ENCODE measurements at regions not wholly inside any gene's neighbourhood (a gene's known extent, or its start where the extent isn't known, plus 50 kb on each side); places are given as distances from the start of the nearest gene placed in this dataset.

GRCh38 chr4:151991884-151992167, 231.0 kb upstream of the GATB start:
- DNase-seq (ENCODE audit: insufficient read length, low spot score): no peak
- no peak for FAIRE-seq
- no peak for TF ChIP-seq POLR2AphosphoS5 (IDR thresholded peaks at IDR 0.05; ENCODE audit: low read depth, low read length)
- TF ChIP-seq POU2F2 (IDR thresholded peaks at IDR 0.05; ENCODE audit: low read depth, low read length): no peak
- TF ChIP-seq PAX5 (IDR thresholded peaks at IDR 0.05; ENCODE audit: insufficient read depth, low read length, severe bottlenecking): no peak
- TF ChIP-seq SPI1 (IDR thresholded peaks at IDR 0.05; ENCODE audit: low read depth, low read length): no peak
- TF ChIP-seq TAF1 (IDR thresholded peaks at IDR 0.05; ENCODE audit: low read depth, low read length): no peak
- no peak for TF ChIP-seq POLR2A (IDR thresholded peaks at IDR 0.05; ENCODE audit: low read depth, low read length)

GRCh38 chr4:151991001-151991883, 230.4 kb upstream of the GATB start:
- DNase-seq (ENCODE audit: insufficient read length, low spot score): no peak
- TF ChIP-seq SPI1 (IDR thresholded peaks at IDR 0.05; ENCODE audit: low read depth, low read length) (no peak), PAX5 (IDR thresholded peaks at IDR 0.05; ENCODE audit: insufficient read depth, low read length, severe bottlenecking) (no peak), POLR2A (IDR thresholded peaks at IDR 0.05; ENCODE audit: low read depth, low read length) (no peak), POLR2AphosphoS5 (IDR thresholded peaks at IDR 0.05; ENCODE audit: low read depth, low read length) (no peak), TAF1 (IDR thresholded peaks at IDR 0.05; ENCODE audit: low read depth, low read length) (no peak), POU2F2 (IDR thresholded peaks at IDR 0.05; ENCODE audit: low read depth, low read length) (no peak)
- no peak for FAIRE-seq

GRCh38 chr4:151990201-151990600, 229.4 kb upstream of the GATB start:
- DNase-seq (ENCODE audit: insufficient read length, low spot score) (no peak), FAIRE-seq (no peak)
- TF ChIP-seq PAX5 (IDR thresholded peaks at IDR 0.05; ENCODE audit: insufficient read depth, low read length, severe bottlenecking): no peak
- no peak for TF ChIP-seq TAF1 (IDR thresholded peaks at IDR 0.05; ENCODE audit: low read depth, low read length)
- no peak for TF ChIP-seq POLR2A (IDR thresholded peaks at IDR 0.05; ENCODE audit: low read depth, low read length)
- TF ChIP-seq POU2F2 (IDR thresholded peaks at IDR 0.05; ENCODE audit: low read depth, low read length): no peak
- no peak for TF ChIP-seq SPI1 (IDR thresholded peaks at IDR 0.05; ENCODE audit: low read depth, low read length)
- no peak for TF ChIP-seq POLR2AphosphoS5 (IDR thresholded peaks at IDR 0.05; ENCODE audit: low read depth, low read length)

- no peak for FAIRE-seq
- TF ChIP-seq POLR2AphosphoS5 (IDR thresholded peaks at IDR 0.05; ENCODE audit: low read depth, low read length): no peak
- no peak for TF ChIP-seq POLR2A (IDR thresholded peaks at IDR 0.05; ENCODE audit: low read depth, low read length)
- no peak for TF ChIP-seq PAX5 (IDR thresholded peaks at IDR 0.05; ENCODE audit: insufficient read depth, low read length, severe bottlenecking)
- DNase-seq (ENCODE audit: insufficient read length, low spot score): no peak
Observed at GRCh38 chr4:151988591-151988990, 227.8 kb upstream of the GATB start.

GRCh38 chr4:151987606-151988005, 226.8 kb upstream of the GATB start:
- no peak for FAIRE-seq
- no peak for DNase-seq (ENCODE audit: insufficient read length, low spot score)
- TF ChIP-seq POU2F2 (IDR thresholded peaks at IDR 0.05; ENCODE audit: low read depth, low read length): no peak

GRCh38 chr4:151983854-151984253, 223.0 kb upstream of the GATB start:
- no peak for DNase-seq (ENCODE audit: insufficient read length, low spot score)
- FAIRE-seq: no peak

GRCh38 chr4:151979819-151980218, 219.0 kb upstream of the GATB start:
- TF ChIP-seq PAX5 (IDR thresholded peaks at IDR 0.05; ENCODE audit: insufficient read depth, low read length, severe bottlenecking) (no peak), SPI1 (IDR thresholded peaks at IDR 0.05; ENCODE audit: low read depth, low read length) (no peak), POU2F2 (IDR thresholded peaks at IDR 0.05; ENCODE audit: low read depth, low read length) (no peak), POLR2A (IDR thresholded peaks at IDR 0.05; ENCODE audit: low read depth, low read length) (no peak), POLR2AphosphoS5 (IDR thresholded peaks at IDR 0.05; ENCODE audit: low read depth, low read length) (no peak), TAF1 (IDR thresholded peaks at IDR 0.05; ENCODE audit: low read depth, low read length) (no peak)
- DNase-seq (ENCODE audit: insufficient read length, low spot score): no peak
- no peak for FAIRE-seq

More at GRCh38 chr4:151983854-151984253, 223.0 kb upstream of the GATB start:
- TF ChIP-seq SPI1 (IDR thresholded peaks at IDR 0.05; ENCODE audit: low read depth, low read length) (no peak), POU2F2 (IDR thresholded peaks at IDR 0.05; ENCODE audit: low read depth, low read length) (no peak), POLR2A (IDR thresholded peaks at IDR 0.05; ENCODE audit: low read depth, low read length) (no peak)

GRCh38 chr4:151968643-151969042, 207.8 kb upstream of the GATB start:
- DNase-seq (ENCODE audit: insufficient read length, low spot score) (no peak), FAIRE-seq (no peak)
- no peak for TF ChIP-seq POLR2A (IDR thresholded peaks at IDR 0.05; ENCODE audit: low read depth, low read length)
- TF ChIP-seq PAX5 (IDR thresholded peaks at IDR 0.05; ENCODE audit: insufficient read depth, low read length, severe bottlenecking): no peak
- no peak for TF ChIP-seq POU2F2 (IDR thresholded peaks at IDR 0.05; ENCODE audit: low read depth, low read length)

GRCh38 chr4:151967074-151967473, 206.3 kb upstream of the GATB start:
- no peak for FAIRE-seq
- DNase-seq (ENCODE audit: insufficient read length, low spot score): no peak
- TF ChIP-seq PAX5 (IDR thresholded peaks at IDR 0.05; ENCODE audit: insufficient read depth, low read length, severe bottlenecking) (no peak), TAF1 (IDR thresholded peaks at IDR 0.05; ENCODE audit: low read depth, low read length) (no peak), POLR2A (IDR thresholded peaks at IDR 0.05; ENCODE audit: low read depth, low read length) (no peak), POU2F2 (IDR thresholded peaks at IDR 0.05; ENCODE audit: low read depth, low read length) (no peak), POLR2AphosphoS5 (IDR thresholded peaks at IDR 0.05; ENCODE audit: low read depth, low read length) (no peak), SPI1 (IDR thresholded peaks at IDR 0.05; ENCODE audit: low read depth, low read length) (no peak)

- FAIRE-seq (no peak), DNase-seq (ENCODE audit: insufficient read length, low spot score) (no peak)
- TF ChIP-seq PAX5 (IDR thresholded peaks at IDR 0.05; ENCODE audit: insufficient read depth, low read length, severe bottlenecking) (no peak), SPI1 (IDR thresholded peaks at IDR 0.05; ENCODE audit: low read depth, low read length) (0 out of 2 replicates have a peak, but pooled peaks have one; percentile 18), TAF1 (IDR thresholded peaks at IDR 0.05; ENCODE audit: low read depth, low read length) (no peak), POU2F2 (IDR thresholded peaks at IDR 0.05; ENCODE audit: low read depth, low read length) (no peak)
Observed at GRCh38 chr4:151962138-151962823, 201.5 kb upstream of the GATB start.

Data from GM12891 (cell line).